ENCODE measurements at regions not wholly inside any gene's neighbourhood (a gene's known extent, or its start where the extent isn't known, plus 50 kb on each side); places are given as distances from the start of the nearest gene placed in this dataset.

DNA sequence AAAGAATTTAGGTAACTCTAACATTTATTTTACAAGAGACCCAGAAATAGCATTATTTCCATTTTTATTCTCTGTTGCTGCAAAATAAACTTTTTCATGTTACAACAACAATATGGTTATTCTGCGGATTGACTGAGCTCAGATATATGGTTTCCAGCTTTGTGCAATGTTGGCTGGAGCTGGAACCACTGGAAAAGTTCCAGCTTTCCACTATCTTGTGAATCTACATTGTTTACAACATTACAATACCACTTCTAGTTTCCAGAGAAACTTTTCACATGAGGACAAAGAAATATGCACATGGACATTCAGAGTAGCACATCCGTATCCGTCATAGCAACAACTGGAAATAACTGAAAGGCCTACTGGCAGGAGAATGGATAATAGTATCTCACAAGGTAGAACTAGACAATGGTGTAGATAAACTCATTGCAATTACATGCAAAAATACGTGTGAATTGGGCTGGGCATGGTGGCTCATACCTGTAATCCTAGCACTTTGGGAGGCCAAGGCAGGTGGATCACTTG is 436.1 kb upstream of the ADAMTS16 start:
- TF ChIP-seq, protein P1, sequence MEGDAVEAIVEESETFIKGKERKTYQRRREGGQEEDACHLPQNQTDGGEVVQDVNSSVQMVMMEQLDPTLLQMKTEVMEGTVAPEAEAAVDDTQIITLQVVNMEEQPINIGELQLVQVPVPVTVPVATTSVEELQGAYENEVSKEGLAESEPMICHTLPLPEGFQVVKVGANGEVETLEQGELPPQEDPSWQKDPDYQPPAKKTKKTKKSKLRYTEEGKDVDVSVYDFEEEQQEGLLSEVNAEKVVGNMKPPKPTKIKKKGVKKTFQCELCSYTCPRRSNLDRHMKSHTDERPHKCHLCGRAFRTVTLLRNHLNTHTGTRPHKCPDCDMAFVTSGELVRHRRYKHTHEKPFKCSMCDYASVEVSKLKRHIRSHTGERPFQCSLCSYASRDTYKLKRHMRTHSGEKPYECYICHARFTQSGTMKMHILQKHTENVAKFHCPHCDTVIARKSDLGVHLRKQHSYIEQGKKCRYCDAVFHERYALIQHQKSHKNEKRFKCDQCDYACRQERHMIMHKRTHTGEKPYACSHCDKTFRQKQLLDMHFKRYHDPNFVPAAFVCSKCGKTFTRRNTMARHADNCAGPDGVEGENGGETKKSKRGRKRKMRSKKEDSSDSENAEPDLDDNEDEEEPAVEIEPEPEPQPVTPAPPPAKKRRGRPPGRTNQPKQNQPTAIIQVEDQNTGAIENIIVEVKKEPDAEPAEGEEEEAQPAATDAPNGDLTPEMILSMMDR (IDR thresholded peaks at IDR 0.05): no peak
- TF ChIP-seq ZFX (IDR thresholded peaks at IDR 0.05; ENCODE audit: borderline replicate concordance): no peak

Data from 22Rv1 (cell line).